ENCODE measurements at regions not wholly inside any gene's neighbourhood (a gene's known extent, or its start where the extent isn't known, plus 50 kb on each side); places are given as distances from the start of the nearest gene placed in this dataset.

- DNase-seq: no peak
- TF ChIP-seq POLR2A (IDR thresholded peaks at IDR 0.05; ENCODE audit: low read length) (no peak), GATA1 (IDR thresholded peaks at IDR 0.05; ENCODE audit: low read depth, low read length) (no peak)
Measured at GRCh38 chr6:6508643-6509042, 79.9 kb upstream of the LY86 start.

- DNase-seq: no peak
- TF ChIP-seq GATA1 (IDR thresholded peaks at IDR 0.05; ENCODE audit: low read depth, low read length) (no peak), POLR2A (IDR thresholded peaks at IDR 0.05; ENCODE audit: low read length) (no peak)
Measured at GRCh38 chr6:6509284-6509683, 79.2 kb upstream of the LY86 start.

GRCh38 chr6:6512711-6513110 is 75.8 kb upstream of the LY86 start:
- TF ChIP-seq POLR2A (IDR thresholded peaks at IDR 0.05; ENCODE audit: low read length): no peak
- no peak for TF ChIP-seq GATA1 (IDR thresholded peaks at IDR 0.05; ENCODE audit: low read depth, low read length)
- no peak for DNase-seq

- DNase-seq: no peak
Measured at GRCh38 chr6:6515691-6516607, 72.6 kb upstream of the LY86 start.

GRCh38 chr6:6516666-6517458 is 71.7 kb upstream of the LY86 start:
- TF ChIP-seq POLR2A (IDR thresholded peaks at IDR 0.05; ENCODE audit: low read length) (no peak), GATA1 (IDR thresholded peaks at IDR 0.05; ENCODE audit: low read depth, low read length) (no peak)
- DNase-seq: no peak

More at GRCh38 chr6:6515691-6516607, 72.6 kb upstream of the LY86 start:
- no peak for TF ChIP-seq POLR2A (IDR thresholded peaks at IDR 0.05; ENCODE audit: low read length)
- no peak for TF ChIP-seq GATA1 (IDR thresholded peaks at IDR 0.05; ENCODE audit: low read depth, low read length)

GRCh38 chr6:6518631-6519427 is 69.7 kb upstream of the LY86 start:
- DNase-seq: no peak
- no peak for TF ChIP-seq POLR2A (IDR thresholded peaks at IDR 0.05; ENCODE audit: low read length)
- TF ChIP-seq GATA1 (IDR thresholded peaks at IDR 0.05; ENCODE audit: low read depth, low read length): no peak

- DNase-seq: no peak
- TF ChIP-seq GATA1 (IDR thresholded peaks at IDR 0.05; ENCODE audit: low read depth, low read length) (no peak), POLR2A (IDR thresholded peaks at IDR 0.05; ENCODE audit: low read length) (no peak)
Measured at GRCh38 chr6:6521961-6522482, 66.5 kb upstream of the LY86 start.

GRCh38 chr6:6522709-6523108 is 65.8 kb upstream of the LY86 start:
- DNase-seq: no peak
- no peak for TF ChIP-seq POLR2A (IDR thresholded peaks at IDR 0.05; ENCODE audit: low read length)
- no peak for TF ChIP-seq GATA1 (IDR thresholded peaks at IDR 0.05; ENCODE audit: low read depth, low read length)

- no peak for DNase-seq
- no peak for TF ChIP-seq GATA1 (IDR thresholded peaks at IDR 0.05; ENCODE audit: low read depth, low read length)
- TF ChIP-seq POLR2A (IDR thresholded peaks at IDR 0.05; ENCODE audit: low read length): no peak
Measured at GRCh38 chr6:6524951-6525350, 63.6 kb upstream of the LY86 start.

- TF ChIP-seq GATA1 (IDR thresholded peaks at IDR 0.05; ENCODE audit: low read depth, low read length) (no peak), POLR2A (IDR thresholded peaks at IDR 0.05; ENCODE audit: low read length) (no peak)
- no peak for DNase-seq
Measured at GRCh38 chr6:6525933-6526332, 62.6 kb upstream of the LY86 start.

GRCh38 chr6:6529275-6529674 is 59.2 kb upstream of the LY86 start:
- TF ChIP-seq POLR2A (IDR thresholded peaks at IDR 0.05; ENCODE audit: low read length): no peak
- no peak for TF ChIP-seq GATA1 (IDR thresholded peaks at IDR 0.05; ENCODE audit: low read depth, low read length)
- no peak for DNase-seq

GRCh38 chr6:6533176-6533575 is 55.3 kb upstream of the LY86 start:
- no peak for DNase-seq
- TF ChIP-seq GATA1 (IDR thresholded peaks at IDR 0.05; ENCODE audit: low read depth, low read length): no peak
- no peak for TF ChIP-seq POLR2A (IDR thresholded peaks at IDR 0.05; ENCODE audit: low read length)

GRCh38 chr6:6534399-6534798 is 54.1 kb upstream of the LY86 start:
- DNase-seq: no peak
- no peak for TF ChIP-seq GATA1 (IDR thresholded peaks at IDR 0.05; ENCODE audit: low read depth, low read length)
- TF ChIP-seq POLR2A (IDR thresholded peaks at IDR 0.05; ENCODE audit: low read length): no peak

All from erythroblast (primary cell).